Right lobe of liver (tissue), 4 donors: ENCODE measurements at regions not wholly inside any gene's neighbourhood (a gene's known extent, or its start where the extent isn't known, plus 50 kb on each side); places are given as distances from the start of the nearest gene placed in this dataset.

Experiments
- POLR2A ChIP-seq: fragments of 450-650 bp; IDR thresholded peaks from one replicate; pipeline ENCODE4 v1.6.1; 2017; ENCODE audit warnings: antibody characterized with exemption, mild to moderate bottlenecking
- TF ChIP-seq, protein P1 (sequence below), 4 donors: fragments of 200-600 bp in 3 of 4; fragments of 450-650 bp in 1 of 4; IDR thresholded peaks; one replicate each; pipeline versions ENCODE4 v1.5.1 to v1.8.0; 2016 to 2022; ENCODE audit warnings: antibody characterized with exemption in 4 of 4, mild to moderate bottlenecking in 2 of 4
- donor health status: DM: no; HTN: no; CAD: no.
- donor health status: DM: no; HTN: no; CAD: no.
- donor health status: DM: no; HTN: yes; CAD: no.

DNA sequence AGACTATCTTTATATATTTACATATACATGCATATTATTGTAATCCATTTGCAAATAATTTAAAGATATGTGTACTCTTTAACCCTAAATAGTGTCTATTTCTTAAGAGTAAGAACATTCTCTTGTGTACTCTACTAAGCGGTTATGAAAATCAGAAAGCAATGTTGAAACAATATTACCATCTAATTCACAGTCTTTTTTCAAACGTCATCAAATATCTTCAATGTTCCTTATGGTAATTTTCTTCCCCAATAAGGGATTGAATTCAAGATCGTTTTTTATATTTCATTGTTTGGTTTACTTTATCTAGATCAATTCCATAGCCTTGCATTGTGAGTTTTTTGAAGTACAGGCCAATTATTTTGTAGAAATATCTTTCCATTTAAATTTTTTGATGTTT is 1647.4 kb upstream of the PRR20A start:
- TF ChIP-seq, protein P1, sequence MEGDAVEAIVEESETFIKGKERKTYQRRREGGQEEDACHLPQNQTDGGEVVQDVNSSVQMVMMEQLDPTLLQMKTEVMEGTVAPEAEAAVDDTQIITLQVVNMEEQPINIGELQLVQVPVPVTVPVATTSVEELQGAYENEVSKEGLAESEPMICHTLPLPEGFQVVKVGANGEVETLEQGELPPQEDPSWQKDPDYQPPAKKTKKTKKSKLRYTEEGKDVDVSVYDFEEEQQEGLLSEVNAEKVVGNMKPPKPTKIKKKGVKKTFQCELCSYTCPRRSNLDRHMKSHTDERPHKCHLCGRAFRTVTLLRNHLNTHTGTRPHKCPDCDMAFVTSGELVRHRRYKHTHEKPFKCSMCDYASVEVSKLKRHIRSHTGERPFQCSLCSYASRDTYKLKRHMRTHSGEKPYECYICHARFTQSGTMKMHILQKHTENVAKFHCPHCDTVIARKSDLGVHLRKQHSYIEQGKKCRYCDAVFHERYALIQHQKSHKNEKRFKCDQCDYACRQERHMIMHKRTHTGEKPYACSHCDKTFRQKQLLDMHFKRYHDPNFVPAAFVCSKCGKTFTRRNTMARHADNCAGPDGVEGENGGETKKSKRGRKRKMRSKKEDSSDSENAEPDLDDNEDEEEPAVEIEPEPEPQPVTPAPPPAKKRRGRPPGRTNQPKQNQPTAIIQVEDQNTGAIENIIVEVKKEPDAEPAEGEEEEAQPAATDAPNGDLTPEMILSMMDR (IDR thresholded peaks at IDR 0.05): no peak
- TF ChIP-seq POLR2A: no peak
